Upper lobe of left lung (tissue), 4 donors: ENCODE measurements at regions not wholly inside any gene's neighbourhood (a gene's known extent, or its start where the extent isn't known, plus 50 kb on each side); places are given as distances from the start of the nearest gene placed in this dataset.
A peak's percentile ranks its signal among the peaks of the same experiment; 100 is the strongest.

ENCODE experiments used
- CTCF ChIP-seq, 6 experiments: fragments of 450-650 bp in 4 of 6; fragments of 200-600 bp in 2 of 6; sonication (generic) in 2 of 6; IDR thresholded peaks; one replicate each; pipeline ENCODE4 v1.5.1; 2016 to 2019; ENCODE audit warnings: antibody characterized with exemption in 6 of 6
- EP300 ChIP-seq, 4 donors: sonication (generic); formaldehyde crosslinking; IDR thresholded peaks; one replicate each; pipeline ENCODE4 v1.5.1; 2017; ENCODE audit warnings: antibody characterized with exemption in 4 of 4, control low read depth in 2 of 4

- peak in 1 of 4 donors; percentile 3 for TF ChIP-seq EP300 (IDR thresholded peaks at IDR 0.05)
- no peak for TF ChIP-seq CTCF (IDR thresholded peaks at IDR 0.05)
Measured at GRCh38 chr2:236642584-236643291, 73.1 kb downstream of the ACKR3 start.
